Esophagus squamous epithelium (tissue), 5 donors: ENCODE measurements at regions not wholly inside any gene's neighbourhood (a gene's known extent, or its start where the extent isn't known, plus 50 kb on each side); places are given as distances from the start of the nearest gene placed in this dataset.

ENCODE experiments used
- DNase-seq: peaks from one replicate; lab custom pipeline; 2025; lab: John Stamatoyannopoulos, UW
- H3K27ac ChIP-seq, 4 donors: fragments of 200-600 bp; sonication (generic); one replicate each; pipeline ENCODE4 v1.5.1; 2016 to 2019; ENCODE audit warnings: mild to moderate bottlenecking in 1 of 4
- H3K27me3 ChIP-seq, 4 donors: fragments of 200-600 bp; sonication (generic); 1 replicate in 3 of 4; 2 replicates in 1 of 4; pipeline versions ENCODE4 v1.5.1 to v1.6.0; 2017 to 2021; ENCODE audit warnings: antibody characterized with exemption in 1 of 4
- H3K36me3 ChIP-seq, 3 donors: fragments of 200-600 bp; sonication (generic); one replicate each; pipeline ENCODE4 v1.5.1; 2016 to 2019
- H3K4me1 ChIP-seq, 3 donors: fragments of 200-600 bp; sonication (generic); one replicate each; pipeline ENCODE4 v1.5.1; 2017 to 2019
- H3K4me3 ChIP-seq, 4 donors: fragments of 200-600 bp; sonication (generic); 1 replicate in 3 of 4; 2 replicates in 1 of 4; pipeline ENCODE4 v1.5.1; 2016 to 2019; ENCODE audit warnings: mild to moderate bottlenecking in 2 of 4, moderate library complexity in 1 of 4
- H3K9me3 ChIP-seq, 3 donors: fragments of 200-600 bp; sonication (generic); one replicate each; pipeline ENCODE4 v1.5.1; 2016 to 2019
- POLR2A ChIP-seq, 4 donors: fragments of 450-650 bp; IDR thresholded peaks; one replicate each; pipeline ENCODE4 v1.6.1; 2017; ENCODE audit warnings: antibody characterized with exemption in 4 of 4, mild to moderate bottlenecking in 4 of 4, moderate library complexity in 3 of 4
- WGBS, 2 donors: methylation state at CpG; one replicate each; pipeline ENCODE4 v1.1.5; 2018; 5-methylcytosine and 5-hydroxymethylcytosine counted together
- intact Hi-C: fragments of 100-400 bp; cut with DNase I; formaldehyde crosslinking; loops from one replicate; pipeline ENCODE4 v1.15.0; 2022
- TF ChIP-seq, protein P1 (sequence below), 6 experiments: fragments of 450-650 bp in 4 of 6; fragments of 200-600 bp in 2 of 6; sonication (generic) in 2 of 6; IDR thresholded peaks; one replicate each; pipeline ENCODE4 v1.5.1; 2016 to 2019; ENCODE audit warnings: antibody characterized with exemption in 6 of 6, mild to moderate bottlenecking in 4 of 6, moderate library complexity in 4 of 6
- donor health status: DM: yes; HTN: yes; CAD: no.

GRCh38 chr2:223692191-223692947, 90.2 kb upstream of the SCG2 start:
- no peak overlapping the region for H3K4me3 ChIP-seq
- intact Hi-C loops, result no loop called here
- 48 to 50% methylated on average over 11 to 13 of the region's 13 CpGs for WGBS, 2 donors
- H3K27me3 ChIP-seq, result no peaks in the 10 kb centered on the region
- no peaks in the 10 kb centered on the region for H3K36me3 ChIP-seq
- no peak overlapping the region for H3K27ac ChIP-seq
- peaks cover 0 to 21% (median 4%) of the 10 kb centered on the region in 3 donors for H3K4me1 ChIP-seq
- no peak for DNase-seq
- no peaks in the 10 kb centered on the region for H3K9me3 ChIP-seq
- TF ChIP-seq, protein P1, sequence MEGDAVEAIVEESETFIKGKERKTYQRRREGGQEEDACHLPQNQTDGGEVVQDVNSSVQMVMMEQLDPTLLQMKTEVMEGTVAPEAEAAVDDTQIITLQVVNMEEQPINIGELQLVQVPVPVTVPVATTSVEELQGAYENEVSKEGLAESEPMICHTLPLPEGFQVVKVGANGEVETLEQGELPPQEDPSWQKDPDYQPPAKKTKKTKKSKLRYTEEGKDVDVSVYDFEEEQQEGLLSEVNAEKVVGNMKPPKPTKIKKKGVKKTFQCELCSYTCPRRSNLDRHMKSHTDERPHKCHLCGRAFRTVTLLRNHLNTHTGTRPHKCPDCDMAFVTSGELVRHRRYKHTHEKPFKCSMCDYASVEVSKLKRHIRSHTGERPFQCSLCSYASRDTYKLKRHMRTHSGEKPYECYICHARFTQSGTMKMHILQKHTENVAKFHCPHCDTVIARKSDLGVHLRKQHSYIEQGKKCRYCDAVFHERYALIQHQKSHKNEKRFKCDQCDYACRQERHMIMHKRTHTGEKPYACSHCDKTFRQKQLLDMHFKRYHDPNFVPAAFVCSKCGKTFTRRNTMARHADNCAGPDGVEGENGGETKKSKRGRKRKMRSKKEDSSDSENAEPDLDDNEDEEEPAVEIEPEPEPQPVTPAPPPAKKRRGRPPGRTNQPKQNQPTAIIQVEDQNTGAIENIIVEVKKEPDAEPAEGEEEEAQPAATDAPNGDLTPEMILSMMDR (IDR thresholded peaks at IDR 0.05), result peak; percentile 10 to 68 (median 42)
- no peak for TF ChIP-seq POLR2A (IDR thresholded peaks at IDR 0.05)

GRCh38 chr2:223688094-223688835, 86.1 kb upstream of the SCG2 start:
- Histone ChIP-seq H3K36me3 (no peaks in the 10 kb centered on the region), H3K27ac (no peak overlapping the region), H3K4me3 (no peak overlapping the region), H3K27me3 (no peaks in the 10 kb centered on the region), H3K9me3 (no peaks in the 10 kb centered on the region), H3K4me1 (peaks cover 0 to 6% (median 0%) of the 10 kb centered on the region in 3 donors)
- TF ChIP-seq, protein P1 (IDR thresholded peaks at IDR 0.05), result no peak
- no peak for TF ChIP-seq POLR2A (IDR thresholded peaks at IDR 0.05)
- no peak for DNase-seq
- intact Hi-C loops, result no loop called here
- WGBS, 2 donors, result 50 to 54% methylated on average over 3 to 4 of the region's 4 CpGs

DNA sequence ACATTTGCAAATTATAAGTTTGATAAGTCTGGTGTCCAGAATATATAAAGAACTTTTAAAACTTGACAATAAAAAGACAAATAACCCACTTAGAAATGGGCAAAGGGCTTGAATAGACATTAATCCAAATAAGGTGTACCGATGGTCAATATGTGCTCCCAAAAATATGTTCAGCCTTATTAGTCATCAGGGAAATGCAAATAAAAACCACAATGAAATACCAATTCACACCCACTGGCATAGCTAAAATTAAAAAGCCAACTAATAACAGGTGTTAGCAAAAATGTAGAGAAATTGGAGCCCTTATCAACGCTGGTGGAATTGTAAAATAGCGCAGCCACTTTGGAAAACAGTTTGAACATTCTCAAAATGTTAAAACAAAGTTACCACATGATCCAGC, 79.0 kb upstream of the SCG2 start:
- H3K27me3 ChIP-seq, result no peaks in the 10 kb centered on the region
- no peaks in the 10 kb centered on the region for H3K4me1 ChIP-seq
- H3K4me3 ChIP-seq, result no peak overlapping the region
- intact Hi-C loops, result no loop called here
- no peak overlapping the region for H3K27ac ChIP-seq
- no peaks in the 10 kb centered on the region for H3K36me3 ChIP-seq
- H3K9me3 ChIP-seq, result no peaks in the 10 kb centered on the region
- no peak for TF ChIP-seq POLR2A (IDR thresholded peaks at IDR 0.05)
- TF ChIP-seq, protein P1 (IDR thresholded peaks at IDR 0.05), result no peak
- WGBS, 2 donors, result 29 to 36% methylated on average over 2 to 3 of the region's 3 CpGs
- no peak for DNase-seq

GRCh38 chr2:223674998-223675609, 72.9 kb upstream of the SCG2 start:
- TF ChIP-seq, protein P1 (IDR thresholded peaks at IDR 0.05), result peak in 4 of 6 experiments; percentile 8 to 52 (median 25)
- TF ChIP-seq POLR2A (IDR thresholded peaks at IDR 0.05), result no peak
- no peaks in the 10 kb centered on the region for H3K36me3 ChIP-seq
- no peaks in the 10 kb centered on the region for H3K9me3 ChIP-seq
- H3K27me3 ChIP-seq, result no peaks in the 10 kb centered on the region
- no peak overlapping the region for H3K4me3 ChIP-seq
- intact Hi-C loops, result no loop called here
- no peaks in the 10 kb centered on the region for H3K4me1 ChIP-seq
- no peak for DNase-seq
- WGBS, 2 donors, result 58 to 65% methylated on average over 5 of the region's 5 CpGs
- no peak overlapping the region for H3K27ac ChIP-seq
